Adrenal gland (tissue), 9 donors: ENCODE measurements at regions not wholly inside any gene's neighbourhood (a gene's known extent, or its start where the extent isn't known, plus 50 kb on each side); places are given as distances from the start of the nearest gene placed in this dataset.

Experiments
- DNase-seq, 7 donors: peaks; one replicate each; pipeline ENCODE4 v3.0.0-alpha.2; 2019 to 2020
- H3K27ac ChIP-seq, 5 donors: fragments of 200-600 bp; sonication (generic) in 4 of 5; 1 replicate in 3 of 5; 2 replicates in 2 of 5; pipeline versions ENCODE4 v1.5.1 to v1.8.0; 2016 to 2020; ENCODE audit warnings: mild to moderate bottlenecking in 1 of 5
- H3K27me3 ChIP-seq: fragments of 200-600 bp; 2 replicates; pipeline ENCODE4 v1.8.0; 2021
- H3K36me3 ChIP-seq, 2 donors: fragments of 200-600 bp; replicated peaks in 1 of 2; 1 replicate in 1 of 2; 2 replicates in 1 of 2; pipeline versions ENCODE4 v1.5.1 to v1.8.0; 2018 to 2022
- H3K4me1 ChIP-seq, 2 donors: fragments of 200-600 bp; replicated peaks in 1 of 2; 1 replicate in 1 of 2; 2 replicates in 1 of 2; pipeline versions ENCODE4 v1.5.1 to v1.8.0; 2018 to 2021
- H3K4me3 ChIP-seq, 4 donors: fragments of 200-600 bp; sonication (generic) in 3 of 4; one replicate each; pipeline ENCODE4 v1.5.1; 2016 to 2018
- H3K9me3 ChIP-seq, 3 donors: fragments of 200-600 bp; sonication (generic) in 1 of 3; replicated peaks in 1 of 3; 1 replicate in 2 of 3; 2 replicates in 1 of 3; pipeline versions ENCODE4 v1.5.1 to v1.8.0; 2016 to 2021
- CTCF ChIP-seq, 6 experiments: fragments of 450-650 bp in 4 of 6; fragments of 200-600 bp in 2 of 6; sonication (generic) in 1 of 6; IDR thresholded peaks; 1 replicate in 5 of 6; 2 replicates in 1 of 6; pipeline versions ENCODE4 v1.5.1 to v1.8.0; 2016 to 2021; ENCODE audit warnings: antibody characterized with exemption in 6 of 6, mild to moderate bottlenecking in 2 of 6, moderate library complexity in 1 of 6
- POLR2A ChIP-seq, 2 donors: fragments of 450-650 bp; IDR thresholded peaks; one replicate each; pipeline ENCODE4 v1.6.1; 2017; ENCODE audit warnings: antibody characterized with exemption in 2 of 2, mild to moderate bottlenecking in 2 of 2, moderate library complexity in 1 of 2
- WGBS, 4 donors: extraction: QIAGEN DNeasy Blood & Tissue Kit in 2 of 4; methylation state at CpG; one replicate each; pipeline versions ENCODE4 v1.1.5 to v1.1.7; 2013 to 2017; 5-methylcytosine and 5-hydroxymethylcytosine counted together
- intact Hi-C, 2 donors: fragments of 100-400 bp; cut with DNase I; formaldehyde crosslinking; loops; one replicate each; pipeline versions ENCODE4 v1.14.1 to v1.15.0; 2022 to 2023
- donor health status: healthy with polysubstance abuse.
- donor health status: Bipolar disorder and iron deficiency.
- donor health status: DM: yes; HTN: yes; CAD: no.
- donor health status: DM: no; HTN: no; CAD: no.
- donor health status: DM: no; HTN: no; CAD: no.

GRCh38 chr14:53793790-53794505 is 162.7 kb downstream of the BMP4 start:
- Histone ChIP-seq H3K27ac (no peak overlapping the region), H3K27me3 (no peaks in the 10 kb centered on the region), H3K9me3 (no peaks in the 10 kb centered on the region), H3K4me3 (no peak overlapping the region), H3K4me1 (no peaks in the 10 kb centered on the region), H3K36me3 (no peaks in the 10 kb centered on the region)
- TF ChIP-seq POLR2A (IDR thresholded peaks at IDR 0.05) (no peak), CTCF (IDR thresholded peaks at IDR 0.05) (no peak)
- DNase-seq = no peak
- 74 to 80% (median 76%) methylated on average over 2 of the region's 2 CpGs for WGBS, 4 donors
- intact Hi-C loops = no loop called here

DNA sequence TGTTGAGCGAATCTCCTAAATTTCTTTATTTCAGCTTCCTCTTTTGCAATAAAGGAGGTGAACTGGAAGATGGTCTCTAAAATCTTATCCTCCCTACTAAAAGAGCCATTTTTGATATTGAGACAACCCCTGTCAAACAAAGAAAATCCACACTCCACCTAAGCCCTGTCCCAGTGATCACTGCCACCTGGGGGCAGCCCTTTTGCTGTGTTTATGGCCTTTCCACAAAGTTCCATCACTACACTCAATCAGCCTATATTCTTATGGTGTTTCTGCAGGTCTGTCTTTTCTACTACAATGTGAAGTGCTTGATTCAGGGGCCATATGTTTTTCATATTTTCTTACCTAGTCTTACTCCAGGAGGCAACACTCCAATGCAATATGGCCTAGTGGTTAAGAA is 163.7 kb downstream of the BMP4 start:
- 88 to 98% (median 94%) methylated on average over 1 of the region's 1 CpG for WGBS, 4 donors
- Histone ChIP-seq H3K9me3 (no peaks in the 10 kb centered on the region), H3K27ac (no peak overlapping the region), H3K36me3 (no peaks in the 10 kb centered on the region), H3K27me3 (no peaks in the 10 kb centered on the region), H3K4me3 (no peak overlapping the region), H3K4me1 (no peaks in the 10 kb centered on the region)
- intact Hi-C loops = no loop called here
- no peak for DNase-seq
- TF ChIP-seq POLR2A (IDR thresholded peaks at IDR 0.05) = no peak
- no peak for TF ChIP-seq CTCF (IDR thresholded peaks at IDR 0.05)

GRCh38 chr14:53790731-53791500 is 165.7 kb downstream of the BMP4 start:
- no peaks in the 10 kb centered on the region for H3K9me3 ChIP-seq
- H3K4me3 ChIP-seq = no peak overlapping the region
- intact Hi-C loops = no loop called here
- DNase-seq = no peak
- TF ChIP-seq POLR2A (IDR thresholded peaks at IDR 0.05) (no peak), CTCF (IDR thresholded peaks at IDR 0.05) (no peak)
- no peaks in the 10 kb centered on the region for H3K4me1 ChIP-seq
- H3K27ac ChIP-seq = no peak overlapping the region
- H3K36me3 ChIP-seq = no peaks in the 10 kb centered on the region
- no peaks in the 10 kb centered on the region for H3K27me3 ChIP-seq
- WGBS, 4 donors = 74 to 85% (median 84%) methylated on average over 3 of the region's 3 CpGs

DNA sequence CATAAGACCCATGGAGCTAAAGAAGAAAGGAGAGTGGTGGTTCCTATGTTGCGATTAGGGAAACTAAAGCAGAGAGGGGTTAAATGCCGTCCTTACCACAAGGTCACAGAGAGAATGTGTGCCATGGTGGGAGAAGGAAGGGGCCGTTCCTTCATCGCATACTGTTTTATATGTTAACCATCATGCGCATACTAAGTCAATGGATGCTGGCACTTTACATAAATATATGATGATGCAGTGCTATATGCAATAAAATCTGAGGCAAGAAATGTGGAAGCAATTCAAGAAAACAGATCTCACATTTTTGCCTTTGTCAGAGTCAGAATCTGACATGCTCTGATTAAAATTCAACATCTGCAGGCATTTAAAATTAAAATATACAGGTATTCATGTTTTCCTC is 168.1 kb downstream of the BMP4 start:
- Histone ChIP-seq H3K27ac (no peak overlapping the region), H3K4me3 (no peak overlapping the region)
- WGBS, 4 donors = 75 to 78% (median 77%) methylated on average over 5 of the region's 5 CpGs

More for the DNA sequence above, 168.1 kb downstream of the BMP4 start:
- H3K4me1 ChIP-seq = no peaks in the 10 kb centered on the region
- TF ChIP-seq POLR2A (IDR thresholded peaks at IDR 0.05) = no peak
- no peak for TF ChIP-seq CTCF (IDR thresholded peaks at IDR 0.05)
- no peaks in the 10 kb centered on the region for H3K36me3 ChIP-seq
- no peak for DNase-seq
- intact Hi-C loops = no loop called here
- H3K27me3 ChIP-seq = no peaks in the 10 kb centered on the region
- no peaks in the 10 kb centered on the region for H3K9me3 ChIP-seq
